HG02588 (cell line): ENCODE measurements at regions not wholly inside any gene's neighbourhood (a gene's known extent, or its start where the extent isn't known, plus 50 kb on each side); places are given as distances from the start of the nearest gene placed in this dataset.
"Not testable (repeated sequence)": the region's sequence is repeated elsewhere in the genome, so short reads cannot be mapped to it uniquely, and the experiment has no call there.

Experiments
- ATAC-seq: cut with Tn5 transposase; IDR thresholded peaks from one replicate; pipeline ENCODE4 v1.9.1; 2021; ENCODE audit warnings: mild to moderate bottlenecking, moderate library complexity; ENCODE audit not compliant: unreplicated experiment

GRCh38 chr10:4403638-4404252 lies 422.3 kb upstream of the AKR1E2 start:
- no peak for ATAC-seq

- ATAC-seq, result not testable (repeated sequence)
These were observed 424.9 kb upstream of the AKR1E2 start for GRCh38 chr10:4401080-4401479.

- ATAC-seq, result no peak
These were observed 426.5 kb upstream of the AKR1E2 start for GRCh38 chr10:4399556-4399955.

- ATAC-seq, result no peak
These were observed 427.4 kb upstream of the AKR1E2 start for GRCh38 chr10:4398602-4399001.

GRCh38 chr10:4397337-4397736 lies 428.7 kb upstream of the AKR1E2 start:
- ATAC-seq, result no peak

- no peak for ATAC-seq
These were observed 429.4 kb upstream of the AKR1E2 start for GRCh38 chr10:4396401-4397283.

- no peak for ATAC-seq
These were observed 430.3 kb upstream of the AKR1E2 start for GRCh38 chr10:4395731-4396130.

GRCh38 chr10:4394455-4394854 lies 431.6 kb upstream of the AKR1E2 start:
- ATAC-seq, result not testable (repeated sequence)

- no peak for ATAC-seq
These were observed 434.3 kb upstream of the AKR1E2 start for GRCh38 chr10:4391683-4392082.

GRCh38 chr10:4390219-4390618 lies 435.8 kb upstream of the AKR1E2 start:
- ATAC-seq, result no peak

GRCh38 chr10:4385231-4385870 lies 440.7 kb upstream of the AKR1E2 start:
- ATAC-seq, result no peak

- no peak for ATAC-seq
These were observed 441.8 kb upstream of the AKR1E2 start for GRCh38 chr10:4384245-4384644.

GRCh38 chr10:4383651-4384098 lies 442.3 kb upstream of the AKR1E2 start:
- no peak for ATAC-seq

- no peak for ATAC-seq
These were observed 443.2 kb upstream of the AKR1E2 start for GRCh38 chr10:4382811-4383210.

GRCh38 chr10:4373612-4374011 lies 452.4 kb upstream of the AKR1E2 start:
- ATAC-seq, result no peak

- no peak for ATAC-seq
These were observed 452.9 kb upstream of the AKR1E2 start for GRCh38 chr10:4373098-4373497.

- ATAC-seq, result no peak
These were observed 453.4 kb upstream of the AKR1E2 start for GRCh38 chr10:4372601-4373000.

- ATAC-seq, result no peak
These were observed 454.2 kb upstream of the AKR1E2 start for GRCh38 chr10:4371691-4372295.

- no peak for ATAC-seq
These were observed 455.6 kb upstream of the AKR1E2 start for GRCh38 chr10:4370376-4370775.

- ATAC-seq, result no peak
These were observed 464.4 kb upstream of the AKR1E2 start for GRCh38 chr10:4361581-4361980.

- no peak for ATAC-seq
These were observed 467.0 kb upstream of the AKR1E2 start for GRCh38 chr10:4359003-4359402.
